ENCODE measurements at regions not wholly inside any gene's neighbourhood (a gene's known extent, or its start where the extent isn't known, plus 50 kb on each side); places are given as distances from the start of the nearest gene placed in this dataset.
A peak's percentile ranks its signal among the peaks of the same experiment; 100 is the strongest.

DNA sequence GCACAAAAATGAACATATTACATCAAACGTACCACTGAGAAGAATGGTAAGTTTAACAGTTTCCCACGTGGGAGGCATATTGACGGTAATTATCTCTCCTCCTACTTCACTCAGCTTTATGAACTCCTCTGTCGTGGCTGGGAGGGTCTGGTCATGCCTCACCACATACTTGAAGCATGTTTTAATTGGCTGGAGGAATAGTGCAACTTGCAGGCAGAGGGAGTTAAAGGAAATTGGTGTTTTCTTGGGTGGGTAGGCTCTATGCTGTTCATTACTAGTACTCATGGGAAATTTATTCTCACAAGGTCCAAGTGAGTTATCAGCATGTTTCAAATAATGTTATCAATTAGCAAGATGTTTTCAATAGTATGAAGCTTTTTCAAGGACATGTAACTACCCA is 767.0 kb downstream of the PLCL1 start:
- TF ChIP-seq CTCF (IDR thresholded peaks at IDR 0.05; ENCODE audit: unreplicated experiment in 3 of 3) = no peak
- H3K36me3 Mint-ChIP-seq (ENCODE audit: low read depth) = no peaks in the 10 kb centered on the region
- peaks cover 5% of the 10 kb centered on the region for H3K9me3 Mint-ChIP-seq
- no peak overlapping the region for H3K4me3 Mint-ChIP-seq
- H3K27ac Mint-ChIP-seq = peak overlapping the region; percentile 4 to 60 (median 13)
- peaks cover 5% of the 10 kb centered on the region for H3K4me1 Mint-ChIP-seq
- no peaks in the 10 kb centered on the region for H3K27me3 Mint-ChIP-seq (ENCODE audit: low read depth)

- Mint-ChIP-seq H3K27me3 (ENCODE audit: low read depth) (no peaks in the 10 kb centered on the region), H3K27ac (no peak overlapping the region), H3K4me1 (no peaks in the 10 kb centered on the region), H3K4me3 (no peak overlapping the region), H3K36me3 (ENCODE audit: low read depth) (peaks cover 5% of the 10 kb centered on the region), H3K9me3 (peaks cover 32% of the 10 kb centered on the region)
- no peak for TF ChIP-seq CTCF (IDR thresholded peaks at IDR 0.05; ENCODE audit: unreplicated experiment in 3 of 3)
Observed at GRCh38 chr2:198558176-198558575, 753.8 kb downstream of the PLCL1 start.

- no peak for TF ChIP-seq CTCF (IDR thresholded peaks at IDR 0.05; ENCODE audit: unreplicated experiment in 3 of 3)
- peaks cover 4% of the 10 kb centered on the region for H3K27me3 Mint-ChIP-seq (ENCODE audit: low read depth)
- H3K4me3 Mint-ChIP-seq = no peak overlapping the region
- no peaks in the 10 kb centered on the region for H3K36me3 Mint-ChIP-seq (ENCODE audit: low read depth)
- H3K27ac Mint-ChIP-seq = peak overlapping the region; percentile 49 to 77 (median 49)
- no peaks in the 10 kb centered on the region for H3K9me3 Mint-ChIP-seq
- no peaks in the 10 kb centered on the region for H3K4me1 Mint-ChIP-seq
Observed at GRCh38 chr2:198546122-198546521, 741.7 kb downstream of the PLCL1 start.

- H3K27ac Mint-ChIP-seq = peak overlapping the region in 1 of 3 experiments; percentile 23
- no peak overlapping the region for H3K4me3 Mint-ChIP-seq
- no peaks in the 10 kb centered on the region for H3K36me3 Mint-ChIP-seq (ENCODE audit: low read depth)
- TF ChIP-seq CTCF (IDR thresholded peaks at IDR 0.05; ENCODE audit: unreplicated experiment in 3 of 3) = no peak
- no peaks in the 10 kb centered on the region for H3K4me1 Mint-ChIP-seq
- peaks cover 4% of the 10 kb centered on the region for H3K27me3 Mint-ChIP-seq (ENCODE audit: low read depth)
- H3K9me3 Mint-ChIP-seq = no peaks in the 10 kb centered on the region
Observed at GRCh38 chr2:198545411-198545810, 741.0 kb downstream of the PLCL1 start.

DNA sequence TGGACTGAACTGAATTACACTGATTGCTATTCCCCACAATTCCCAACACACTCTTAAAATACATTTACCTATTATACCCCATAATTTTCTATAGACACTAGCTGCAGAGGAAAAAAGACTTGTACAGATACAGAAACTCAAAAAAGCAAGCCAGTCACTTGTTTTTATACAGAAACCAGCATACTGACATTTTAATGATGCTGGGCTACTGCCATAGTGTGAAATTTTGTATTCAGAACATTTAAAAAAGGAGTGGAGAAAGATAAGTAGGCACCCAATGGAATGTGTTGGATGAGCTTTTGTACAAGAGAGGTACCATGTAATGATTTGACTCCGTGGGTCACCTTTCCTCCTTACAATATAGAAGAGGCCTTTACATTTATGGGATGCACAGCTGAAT is 740.1 kb downstream of the PLCL1 start:
- Mint-ChIP-seq H3K27me3 (ENCODE audit: low read depth) (peaks cover 4% of the 10 kb centered on the region), H3K4me3 (no peak overlapping the region), H3K9me3 (no peaks in the 10 kb centered on the region), H3K4me1 (no peaks in the 10 kb centered on the region), H3K36me3 (ENCODE audit: low read depth) (no peaks in the 10 kb centered on the region), H3K27ac (no peak overlapping the region)
- no peak for TF ChIP-seq CTCF (IDR thresholded peaks at IDR 0.05; ENCODE audit: unreplicated experiment in 3 of 3)

DNA sequence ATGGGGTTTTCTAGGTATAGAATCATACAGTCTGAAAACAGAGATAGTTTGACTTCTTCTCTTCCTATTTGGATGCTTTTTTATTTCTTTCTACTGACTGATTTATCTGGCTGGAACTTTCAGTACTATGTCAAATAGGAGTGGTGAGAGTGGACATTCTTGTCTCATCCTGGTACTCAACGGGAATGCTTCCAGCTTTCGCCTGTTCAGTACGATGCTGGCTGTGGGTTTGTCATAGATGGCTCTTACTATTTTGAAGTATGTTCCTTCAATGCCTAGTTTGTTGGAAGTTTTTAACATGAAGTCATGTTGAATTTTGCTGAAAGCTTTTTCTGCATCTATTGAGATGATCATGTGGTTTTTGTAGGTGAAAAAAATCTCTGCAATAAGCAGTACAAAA is 730.4 kb downstream of the PLCL1 start:
- H3K9me3 Mint-ChIP-seq = no peaks in the 10 kb centered on the region
- no peak overlapping the region for H3K4me3 Mint-ChIP-seq
- no peak for TF ChIP-seq CTCF (IDR thresholded peaks at IDR 0.05; ENCODE audit: unreplicated experiment in 3 of 3)
- no peaks in the 10 kb centered on the region for H3K4me1 Mint-ChIP-seq
- peaks cover 3% of the 10 kb centered on the region for H3K27me3 Mint-ChIP-seq (ENCODE audit: low read depth)
- H3K36me3 Mint-ChIP-seq (ENCODE audit: low read depth) = no peaks in the 10 kb centered on the region
- no peak overlapping the region for H3K27ac Mint-ChIP-seq
